GM23248 (cell line): ENCODE measurements at regions not wholly inside any gene's neighbourhood (a gene's known extent, or its start where the extent isn't known, plus 50 kb on each side); places are given as distances from the start of the nearest gene placed in this dataset.

ENCODE experiments used
- DNase-seq: peaks from one replicate; pipeline ENCODE4 v3.0.0-alpha.2; 2015
- H2AFZ ChIP-seq: fragments of 200-600 bp; sonication (generic); 2 replicates; pipeline ENCODE4 v1.6.1; 2016; ENCODE audit warnings: antibody characterized with exemption
- H3F3A ChIP-seq: fragments of 200-600 bp; sonication (generic); 2 replicates; pipeline ENCODE4 v1.6.1; 2016; ENCODE audit warnings: mild to moderate bottlenecking, antibody characterized with exemption, mixed run types; ENCODE audit not compliant: insufficient read depth
- H3K27ac ChIP-seq: fragments of 200-600 bp; sonication (generic); 2 replicates; pipeline ENCODE4 v1.5.1; 2016; ENCODE audit warnings: mild to moderate bottlenecking
- H3K27me3 ChIP-seq: fragments of 200-600 bp; sonication (generic); replicated peaks from 2 replicates; pipeline ENCODE4 v1.6.1; 2016; ENCODE audit warnings: mild to moderate bottlenecking; ENCODE audit not compliant: insufficient read depth
- H3K36me3 ChIP-seq: fragments of 200-600 bp; sonication (generic); 2 replicates; pipeline ENCODE4 v1.6.1; 2016; ENCODE audit warnings: low read depth, mild to moderate bottlenecking
- H3K4me1 ChIP-seq: fragments of 200-600 bp; sonication (generic); 2 replicates; pipeline ENCODE4 v1.6.1; 2016; ENCODE audit warnings: mild to moderate bottlenecking; ENCODE audit not compliant: insufficient read depth
- H3K4me2 ChIP-seq: fragments of 200-600 bp; sonication (generic); one replicate; pipeline ENCODE4 v1.6.1; 2016; ENCODE audit warnings: mild to moderate bottlenecking; ENCODE audit not compliant: unreplicated experiment
- H3K4me3 ChIP-seq: fragments of 200-600 bp; sonication (generic); 2 replicates; pipeline ENCODE4 v1.5.1; 2016; ENCODE audit warnings: mild to moderate bottlenecking
- H3K79me2 ChIP-seq: fragments of 200-600 bp; sonication (generic); 2 replicates; pipeline ENCODE4 v1.6.1; 2016; ENCODE audit warnings: mild to moderate bottlenecking; ENCODE audit not compliant: insufficient read depth
- H3K9ac ChIP-seq: fragments of 200-600 bp; sonication (generic); 2 replicates; pipeline ENCODE4 v1.6.1; 2016; ENCODE audit warnings: mild to moderate bottlenecking
- H3K9me2 ChIP-seq: fragments of 200-600 bp; sonication (generic); 2 replicates; pipeline ENCODE4 v1.6.1; 2016; ENCODE audit warnings: mixed run types, mild to moderate bottlenecking, moderate library complexity; ENCODE audit not compliant: insufficient read depth
- H3K9me3 ChIP-seq: fragments of 200-600 bp; sonication (generic); one replicate; pipeline ENCODE4 v1.6.1; 2017; ENCODE audit warnings: low read depth
- H4K20me1 ChIP-seq: fragments of 200-600 bp; sonication (generic); 2 replicates; pipeline ENCODE4 v1.6.0; 2016; ENCODE audit not compliant: insufficient read depth
- EZH2 ChIP-seq: fragments of 200-600 bp; sonication (generic); IDR thresholded peaks from 2 replicates; pipeline ENCODE4 v1.6.1; 2018; ENCODE audit warnings: antibody characterized with exemption, mild to moderate bottlenecking; ENCODE audit not compliant: insufficient read depth, poor library complexity, severe bottlenecking
- EZH2phosphoT487 ChIP-seq: fragments of 200-600 bp; sonication (generic); IDR thresholded peaks from 2 replicates; pipeline ENCODE4 v1.6.1; 2018; ENCODE audit warnings: antibody characterized with exemption, moderate library complexity, mild to moderate bottlenecking, low read depth; ENCODE audit not compliant: insufficient read depth
- WGBS, 2 experiments: methylation state at CpG; one replicate each; pipeline ENCODE4 v1.1.6; 2015 to 2017; ENCODE audit warnings: low lambda C conversion rate in 2 of 2, low coverage in 1 of 2; ENCODE audit errors: missing lambda C conversion rate in 2 of 2; 5-methylcytosine and 5-hydroxymethylcytosine counted together
- in situ Hi-C: fragments of 300-500 bp; cut with MboI; formaldehyde crosslinking; loops from 2 replicates; pipeline ENCODE4 v1.15.0; 2020

- WGBS, 2 experiments: 42 to 53% methylated on average over 12 of the region's 12 CpGs
- H3K4me1 ChIP-seq: no peaks in the 10 kb centered on the region
- TF ChIP-seq EZH2phosphoT487: no peak
- no peak for TF ChIP-seq EZH2
Observed at GRCh38 chr1:2859881-2860430, 58.5 kb upstream of the TTC34 start.

GRCh38 chr1:2860476-2861142, 59.1 kb upstream of the TTC34 start:
- in situ Hi-C loops: no loop called here
- no peaks in the 10 kb centered on the region for H3K9me3 ChIP-seq
- no peaks in the 10 kb centered on the region for H3K4me1 ChIP-seq
- H3K27ac ChIP-seq: no peak overlapping the region
- no peak overlapping the region for H3K4me3 ChIP-seq
- H3K27me3 ChIP-seq: no peaks in the 10 kb centered on the region
- no peak overlapping the region for H2AFZ ChIP-seq
- H3K79me2 ChIP-seq: no peaks in the 10 kb centered on the region
- H3K36me3 ChIP-seq: no peaks in the 10 kb centered on the region
- H3F3A ChIP-seq: no peaks in the 10 kb centered on the region
- TF ChIP-seq EZH2phosphoT487: no peak
- TF ChIP-seq EZH2: no peak
- DNase-seq: no peak
- H4K20me1 ChIP-seq: no peaks in the 10 kb centered on the region
- WGBS, 2 experiments: 57 to 63% methylated on average over 30 of the region's 30 CpGs
- H3K4me2 ChIP-seq: no peak overlapping the region
- H3K9me2 ChIP-seq: no peaks in the 10 kb centered on the region
- H3K9ac ChIP-seq: no peak overlapping the region

More at GRCh38 chr1:2859881-2860430, 58.5 kb upstream of the TTC34 start:
- no peaks in the 10 kb centered on the region for H3K79me2 ChIP-seq
- H3K27ac ChIP-seq: no peak overlapping the region
- DNase-seq: no peak
- H3K4me3 ChIP-seq: no peak overlapping the region
- H3F3A ChIP-seq: no peaks in the 10 kb centered on the region
- H3K36me3 ChIP-seq: no peaks in the 10 kb centered on the region
- H4K20me1 ChIP-seq: no peaks in the 10 kb centered on the region
- no peak overlapping the region for H2AFZ ChIP-seq
- H3K4me2 ChIP-seq: no peak overlapping the region
- in situ Hi-C loops: no loop called here
- no peaks in the 10 kb centered on the region for H3K27me3 ChIP-seq
- no peak overlapping the region for H3K9ac ChIP-seq
- no peaks in the 10 kb centered on the region for H3K9me3 ChIP-seq
- no peaks in the 10 kb centered on the region for H3K9me2 ChIP-seq

GRCh38 chr1:2861143-2861987, 59.9 kb upstream of the TTC34 start:
- H2AFZ ChIP-seq: no peak overlapping the region
- no peaks in the 10 kb centered on the region for H3F3A ChIP-seq
- no peak overlapping the region for H3K4me3 ChIP-seq
- no peaks in the 10 kb centered on the region for H3K9me3 ChIP-seq
- DNase-seq: no peak
- no peaks in the 10 kb centered on the region for H3K79me2 ChIP-seq
- H3K4me2 ChIP-seq: no peak overlapping the region
- H4K20me1 ChIP-seq: no peaks in the 10 kb centered on the region
- 32 to 40% methylated on average over 18 to 19 of the region's 19 CpGs for WGBS, 2 experiments
- in situ Hi-C loops: no loop called here
- no peaks in the 10 kb centered on the region for H3K4me1 ChIP-seq
- TF ChIP-seq EZH2phosphoT487 (no peak), EZH2 (no peak)
- no peaks in the 10 kb centered on the region for H3K9me2 ChIP-seq
- H3K27me3 ChIP-seq: no peaks in the 10 kb centered on the region
- no peak overlapping the region for H3K9ac ChIP-seq
- no peaks in the 10 kb centered on the region for H3K36me3 ChIP-seq
- H3K27ac ChIP-seq: no peak overlapping the region

- no peaks in the 10 kb centered on the region for H3F3A ChIP-seq
- no peaks in the 10 kb centered on the region for H3K4me1 ChIP-seq
- H3K27ac ChIP-seq: no peak overlapping the region
- H3K4me3 ChIP-seq: no peak overlapping the region
- no peak overlapping the region for H3K9ac ChIP-seq
- H3K4me2 ChIP-seq: no peak overlapping the region
- H4K20me1 ChIP-seq: no peaks in the 10 kb centered on the region
- H3K9me3 ChIP-seq: no peaks in the 10 kb centered on the region
- no peaks in the 10 kb centered on the region for H3K27me3 ChIP-seq
- 18 to 19% methylated on average over 34 to 35 of the region's 35 CpGs for WGBS, 2 experiments
- in situ Hi-C loops: no loop called here
- no peak overlapping the region for H2AFZ ChIP-seq
- no peaks in the 10 kb centered on the region for H3K36me3 ChIP-seq
- no peaks in the 10 kb centered on the region for H3K9me2 ChIP-seq
- DNase-seq: no peak
- TF ChIP-seq EZH2 (no peak), EZH2phosphoT487 (no peak)
- H3K79me2 ChIP-seq: no peaks in the 10 kb centered on the region
Observed at GRCh38 chr1:2861988-2862813, 60.7 kb upstream of the TTC34 start.
